Endothelial cell of umbilical vein (primary cell): ENCODE measurements at regions not wholly inside any gene's neighbourhood (a gene's known extent, or its start where the extent isn't known, plus 50 kb on each side); places are given as distances from the start of the nearest gene placed in this dataset.

ENCODE experiments used
- BruUV-seq: library from RNA; stranded (reverse); fragments of 400-500 nt; replicated peaks from 2 replicates; lab custom pipeline; 2021; lab: Mats Ljungman, UMichigan
- CTCF ChIA-PET: fragments of 300-600, 350-600 bp; sonication (Branson Sonifier 250); formaldehyde crosslinking; loops from one replicate; lab custom pipeline; 2021; ENCODE audit warnings: antibody characterized with exemption, inconsistent platforms; lab: Charles Lee
- POLR2A ChIA-PET: fragments of 300-600, 350-600 bp; sonication (Branson Sonifier 250); formaldehyde crosslinking; loops from one replicate; lab custom pipeline; 2021; ENCODE audit warnings: antibody characterized with exemption, inconsistent platforms; lab: Charles Lee
- DNase-seq: peaks from one replicate; pipeline ENCODE4 v3.0.0-alpha.2; 2011; ENCODE audit warnings: low read depth, low spot score
- FAIRE-seq: peaks from 2 replicates; lab custom pipeline; 2011; peaks lifted over from hg19 to GRCh38; lab: Jason Lieb, UNC
- H2AFZ ChIP-seq: 2 replicates; pipeline ENCODE4 v1.6.0; 2012; ENCODE audit warnings: low read depth, low read length, control low read depth, inconsistent platforms
- H3K27ac ChIP-seq: 2 replicates; pipeline ENCODE4 v1.5.1; 2011; ENCODE audit warnings: low read depth, mild to moderate bottlenecking, control low read depth, low read length, moderate library complexity; ENCODE audit not compliant: insufficient read depth
- H3K27me3 ChIP-seq, 2 experiments: 2 replicates each; pipeline versions ENCODE4 v1.6.0 to v1.6.1; 2011; ENCODE audit warnings: low read length in 2 of 2, mixed read lengths in 1 of 2; ENCODE audit not compliant: control insufficient read depth in 2 of 2, insufficient read depth in 2 of 2
- H3K36me3 ChIP-seq, 2 experiments: 2 replicates in 1 of 2; 3 replicates in 1 of 2; pipeline ENCODE4 v1.5.1; 2011; ENCODE audit warnings: low read length in 2 of 2, mild to moderate bottlenecking in 1 of 2, moderate library complexity in 1 of 2; ENCODE audit not compliant: control insufficient read depth in 2 of 2, insufficient read depth in 2 of 2; ENCODE audit errors: extremely low read depth in 1 of 2
- H3K4me1 ChIP-seq: 3 replicates; pipeline ENCODE4 v1.5.1; 2011; ENCODE audit warnings: mild to moderate bottlenecking, low read length; ENCODE audit not compliant: control insufficient read depth, insufficient read depth; ENCODE audit errors: extremely low read depth
- H3K4me2 ChIP-seq: 2 replicates; pipeline ENCODE4 v1.6.1; 2011; ENCODE audit warnings: low read length, control low read depth, mixed read lengths; ENCODE audit not compliant: insufficient read depth
- H3K4me3 ChIP-seq, 3 experiments: fragments of 200-600 bp in 1 of 3; sonication (generic), shearing (Covaris generic) in 1 of 3; replicated peaks in 1 of 3; 2 replicates each; pipeline ENCODE4 v1.5.1; 2011 to 2016; ENCODE audit warnings: control low read depth in 3 of 3, low read length in 3 of 3, mild to moderate bottlenecking in 2 of 3, inconsistent platforms in 1 of 3, low read depth in 1 of 3, moderate library complexity in 1 of 3; ENCODE audit not compliant: insufficient read depth in 1 of 3
- H3K79me2 ChIP-seq: 2 replicates; pipeline ENCODE4 v1.6.0; 2012; ENCODE audit warnings: low read length, inconsistent platforms; ENCODE audit not compliant: control insufficient read depth, insufficient read depth
- H3K9ac ChIP-seq: replicated peaks from 2 replicates; pipeline ENCODE3; 2011; ENCODE audit warnings: low read length, control low read depth; ENCODE audit not compliant: insufficient read depth; ENCODE audit errors: extremely low read depth
- H3K9me1 ChIP-seq: replicated peaks from 3 replicates; pipeline ENCODE4 v1.6.0; 2011; ENCODE audit warnings: mild to moderate bottlenecking, low read length; ENCODE audit not compliant: control insufficient read depth, insufficient read depth; ENCODE audit errors: extremely low read depth
- H3K9me3 ChIP-seq: replicated peaks from 2 replicates; pipeline ENCODE4 v1.5.1; 2012; ENCODE audit warnings: low read length, inconsistent platforms; ENCODE audit not compliant: control insufficient read depth, insufficient read depth
- H4K20me1 ChIP-seq: replicated peaks from 2 replicates; pipeline ENCODE3; 2011; ENCODE audit warnings: mild to moderate bottlenecking, low read length; ENCODE audit not compliant: control insufficient read depth, insufficient read depth; ENCODE audit errors: extremely low read depth
- EZH2 ChIP-seq: IDR thresholded peaks from 2 replicates; pipeline ENCODE4 v1.6.1; 2012; ENCODE audit warnings: borderline replicate concordance, low read depth, mild to moderate bottlenecking, moderate library complexity, low read length, inconsistent platforms; ENCODE audit not compliant: severe bottlenecking
- FOS ChIP-seq: IDR thresholded peaks from 2 replicates; pipeline ENCODE4 v1.6.1; 2011; ENCODE audit warnings: mild to moderate bottlenecking, low read length, moderate library complexity, borderline replicate concordance; ENCODE audit not compliant: insufficient read depth
- GATA2 ChIP-seq: IDR thresholded peaks from 2 replicates; pipeline ENCODE4 v1.7.0; 2011; ENCODE audit warnings: low read depth, mild to moderate bottlenecking, moderate library complexity, mixed read lengths, low read length; ENCODE audit not compliant: insufficient read length, insufficient read depth
- JUN ChIP-seq: IDR thresholded peaks from 2 replicates; pipeline ENCODE4 v1.6.1; 2011; ENCODE audit warnings: borderline replicate concordance, low read depth; ENCODE audit not compliant: insufficient read length, insufficient read depth
- MYC ChIP-seq: IDR thresholded peaks from one replicate; pipeline ENCODE4 v1.6.1; 2011; ENCODE audit warnings: mild to moderate bottlenecking, low read depth, low read length
- POLR2A ChIP-seq: IDR thresholded peaks from 2 replicates; pipeline ENCODE4 v1.6.1; 2012; ENCODE audit warnings: low read depth, mild to moderate bottlenecking, control low read depth, low read length
- POLR2AphosphoS5 ChIP-seq: IDR thresholded peaks from 2 replicates; pipeline ENCODE4 v1.6.1; 2012; ENCODE audit warnings: low read depth, mild to moderate bottlenecking, control low read depth, low read length, moderate library complexity; ENCODE audit not compliant: insufficient read depth
- dilution Hi-C: fragments of 300-500 bp; cut with MboI; formaldehyde crosslinking; loops from one replicate; pipeline ENCODE4 v1.15.0; 2019; ENCODE audit warnings: low sequenced_read_pairs; ENCODE audit not compliant: extremely low pct_ligation_motif_present
- intact Hi-C: fragments of 100-400 bp; cut with micrococcal nuclease; formaldehyde crosslinking; loops from one replicate; pipeline ENCODE4 v1.10.0; 2022
- TF ChIP-seq, protein P1 (sequence below): IDR thresholded peaks from 2 replicates; pipeline ENCODE4 v1.6.1; 2011; ENCODE audit not compliant: insufficient read depth, insufficient read length
- TF ChIP-seq, protein P2 (sequence below), 2 donors: IDR thresholded peaks; 1 replicate in 1 of 2; 2 replicates in 1 of 2; pipeline ENCODE4 v1.5.1; 2011; ENCODE audit warnings: low read length in 2 of 2, mild to moderate bottlenecking in 2 of 2, moderate library complexity in 2 of 2, control low read depth in 1 of 2, inconsistent platforms in 1 of 2, low read depth in 1 of 2; ENCODE audit not compliant: insufficient read depth in 1 of 2; ENCODE audit errors: extremely low read depth in 1 of 2

DNA sequence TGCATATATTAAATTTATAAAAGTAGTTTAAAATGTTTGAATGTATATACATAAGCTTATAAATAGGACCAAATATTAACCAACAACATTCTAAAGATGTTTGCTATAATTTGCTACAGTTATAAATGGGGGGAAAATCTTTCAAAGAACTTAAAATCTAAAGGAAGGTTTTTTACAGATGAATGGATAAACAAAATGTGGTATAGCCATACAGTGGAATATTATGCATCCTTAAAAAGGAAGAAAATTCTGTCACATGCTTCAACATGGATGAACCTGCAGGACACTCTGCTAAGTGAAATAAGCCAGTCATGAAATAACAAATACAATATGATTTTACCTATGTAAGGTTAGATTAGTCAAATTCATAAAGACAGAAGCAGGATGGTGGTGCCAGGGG is 75.8 kb downstream of the TMEM17 start:
- dilution Hi-C loops = no loop called here
- no peak for DNase-seq

More for the DNA sequence above, 75.8 kb downstream of the TMEM17 start:
- no peak for TF ChIP-seq POLR2A
- no peak for TF ChIP-seq EZH2
- no peak for TF ChIP-seq JUN
- TF ChIP-seq POLR2AphosphoS5 = no peak
- no peak for TF ChIP-seq GATA2
- TF ChIP-seq FOS = no peak
- TF ChIP-seq, protein P1, sequence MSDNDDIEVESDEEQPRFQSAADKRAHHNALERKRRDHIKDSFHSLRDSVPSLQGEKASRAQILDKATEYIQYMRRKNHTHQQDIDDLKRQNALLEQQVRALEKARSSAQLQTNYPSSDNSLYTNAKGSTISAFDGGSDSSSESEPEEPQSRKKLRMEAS = no peak
- TF ChIP-seq, protein P2, sequence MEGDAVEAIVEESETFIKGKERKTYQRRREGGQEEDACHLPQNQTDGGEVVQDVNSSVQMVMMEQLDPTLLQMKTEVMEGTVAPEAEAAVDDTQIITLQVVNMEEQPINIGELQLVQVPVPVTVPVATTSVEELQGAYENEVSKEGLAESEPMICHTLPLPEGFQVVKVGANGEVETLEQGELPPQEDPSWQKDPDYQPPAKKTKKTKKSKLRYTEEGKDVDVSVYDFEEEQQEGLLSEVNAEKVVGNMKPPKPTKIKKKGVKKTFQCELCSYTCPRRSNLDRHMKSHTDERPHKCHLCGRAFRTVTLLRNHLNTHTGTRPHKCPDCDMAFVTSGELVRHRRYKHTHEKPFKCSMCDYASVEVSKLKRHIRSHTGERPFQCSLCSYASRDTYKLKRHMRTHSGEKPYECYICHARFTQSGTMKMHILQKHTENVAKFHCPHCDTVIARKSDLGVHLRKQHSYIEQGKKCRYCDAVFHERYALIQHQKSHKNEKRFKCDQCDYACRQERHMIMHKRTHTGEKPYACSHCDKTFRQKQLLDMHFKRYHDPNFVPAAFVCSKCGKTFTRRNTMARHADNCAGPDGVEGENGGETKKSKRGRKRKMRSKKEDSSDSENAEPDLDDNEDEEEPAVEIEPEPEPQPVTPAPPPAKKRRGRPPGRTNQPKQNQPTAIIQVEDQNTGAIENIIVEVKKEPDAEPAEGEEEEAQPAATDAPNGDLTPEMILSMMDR (IDR thresholded peaks at IDR 0.05; ENCODE audit: extremely low read depth in 1 of 2, insufficient read depth in 1 of 2, low read depth in 1 of 2, low read length in 2 of 2) = no peak
- no peak for TF ChIP-seq MYC
- POLR2A ChIA-PET = no interaction called here
- Histone ChIP-seq H4K20me1 (no peaks in the 10 kb centered on the region), H3K27me3 (no peaks in the 10 kb centered on the region), H3K4me3 (no peak overlapping the region), H3K79me2 (no peaks in the 10 kb centered on the region), H3K4me1 (no peaks in the 10 kb centered on the region), H3K36me3 (no peaks in the 10 kb centered on the region), H3K27ac (no peak overlapping the region), H3K9ac (no peak overlapping the region), H2AFZ (no peak overlapping the region), H3K4me2 (no peak overlapping the region), H3K9me3 (no peaks in the 10 kb centered on the region), H3K9me1 (no peaks in the 10 kb centered on the region)
- intact Hi-C loops = no loop called here
- CTCF ChIA-PET = no interaction called here
- BruUV-seq = no TSS peak
- FAIRE-seq = no peak
